ENCODE measurements at regions not wholly inside any gene's neighbourhood (a gene's known extent, or its start where the extent isn't known, plus 50 kb on each side); places are given as distances from the start of the nearest gene placed in this dataset.

DNA sequence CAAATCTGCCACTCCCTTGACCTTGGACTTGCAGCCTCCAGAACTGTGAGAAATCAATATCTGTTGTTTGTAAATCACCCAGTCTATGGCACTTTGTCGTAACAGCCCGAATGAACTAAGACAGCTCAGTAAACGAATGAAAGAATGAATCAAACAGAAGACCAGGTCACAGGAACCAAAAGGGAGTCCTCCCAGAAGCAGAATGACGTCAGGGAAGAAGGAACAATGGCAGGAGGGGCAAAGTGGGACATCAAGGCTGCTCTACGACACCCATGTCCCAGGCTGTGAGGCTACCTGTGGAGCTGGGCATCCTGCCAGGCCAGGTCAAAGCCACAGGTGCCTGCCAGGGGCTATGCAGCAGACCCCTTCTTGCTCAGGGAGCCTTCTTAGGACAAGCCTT is 267.2 kb upstream of the PFKP start:
- TF ChIP-seq, protein P1, sequence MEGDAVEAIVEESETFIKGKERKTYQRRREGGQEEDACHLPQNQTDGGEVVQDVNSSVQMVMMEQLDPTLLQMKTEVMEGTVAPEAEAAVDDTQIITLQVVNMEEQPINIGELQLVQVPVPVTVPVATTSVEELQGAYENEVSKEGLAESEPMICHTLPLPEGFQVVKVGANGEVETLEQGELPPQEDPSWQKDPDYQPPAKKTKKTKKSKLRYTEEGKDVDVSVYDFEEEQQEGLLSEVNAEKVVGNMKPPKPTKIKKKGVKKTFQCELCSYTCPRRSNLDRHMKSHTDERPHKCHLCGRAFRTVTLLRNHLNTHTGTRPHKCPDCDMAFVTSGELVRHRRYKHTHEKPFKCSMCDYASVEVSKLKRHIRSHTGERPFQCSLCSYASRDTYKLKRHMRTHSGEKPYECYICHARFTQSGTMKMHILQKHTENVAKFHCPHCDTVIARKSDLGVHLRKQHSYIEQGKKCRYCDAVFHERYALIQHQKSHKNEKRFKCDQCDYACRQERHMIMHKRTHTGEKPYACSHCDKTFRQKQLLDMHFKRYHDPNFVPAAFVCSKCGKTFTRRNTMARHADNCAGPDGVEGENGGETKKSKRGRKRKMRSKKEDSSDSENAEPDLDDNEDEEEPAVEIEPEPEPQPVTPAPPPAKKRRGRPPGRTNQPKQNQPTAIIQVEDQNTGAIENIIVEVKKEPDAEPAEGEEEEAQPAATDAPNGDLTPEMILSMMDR (conservative IDR thresholded peaks at IDR 0.05; ENCODE audit: low read length), result no peak
- no peak for TF ChIP-seq EZH2phosphoT487 (IDR thresholded peaks at IDR 0.05; ENCODE audit: borderline replicate concordance, low read depth, low read length)
